Hepatocyte (in vitro differentiated cells): ENCODE measurements at regions not wholly inside any gene's neighbourhood (a gene's known extent, or its start where the extent isn't known, plus 50 kb on each side); places are given as distances from the start of the nearest gene placed in this dataset.

Experiments
- DNase-seq: peaks from one replicate; pipeline ENCODE4 v3.0.0-alpha.2; 2016; ENCODE audit warnings: low spot score
- H2AFZ ChIP-seq: fragments of 200-600 bp; sonication (generic); 2 replicates; pipeline ENCODE4 v1.6.0; 2016; ENCODE audit warnings: antibody characterized with exemption, mild to moderate bottlenecking
- H3K27ac ChIP-seq: fragments of 200-600 bp; sonication (generic); 2 replicates; pipeline ENCODE4 v1.5.1; 2016; ENCODE audit warnings: mild to moderate bottlenecking
- H3K27me3 ChIP-seq: fragments of 200-600 bp; sonication (generic); 2 replicates; pipeline ENCODE4 v1.6.1; 2016
- H3K36me3 ChIP-seq: fragments of 200-600 bp; sonication (generic); replicated peaks from 2 replicates; pipeline ENCODE4 v1.5.1; 2016; ENCODE audit warnings: low read depth; ENCODE audit not compliant: insufficient read depth
- H3K4me1 ChIP-seq: fragments of 200-600 bp; sonication (generic); 2 replicates; pipeline ENCODE4 v1.5.1; 2016; ENCODE audit warnings: mild to moderate bottlenecking, moderate library complexity; ENCODE audit not compliant: insufficient read depth
- H3K4me2 ChIP-seq: fragments of 200-600 bp; sonication (generic); 2 replicates; pipeline ENCODE4 v1.6.0; 2016
- H3K4me3 ChIP-seq: fragments of 200-600 bp; sonication (generic); 2 replicates; pipeline ENCODE4 v1.5.1; 2016; ENCODE audit warnings: mild to moderate bottlenecking
- H3K79me2 ChIP-seq: fragments of 200-600 bp; sonication (generic); 2 replicates; pipeline ENCODE4 v1.6.0; 2017; ENCODE audit warnings: mild to moderate bottlenecking
- H3K9me2 ChIP-seq: fragments of 200-600 bp; sonication (generic); replicated peaks from 2 replicates; pipeline ENCODE4 v1.6.0; 2017; ENCODE audit warnings: mild to moderate bottlenecking; ENCODE audit not compliant: insufficient read depth
- H3K9me3 ChIP-seq: fragments of 200-600 bp; sonication (generic); 2 replicates; pipeline ENCODE4 v1.5.1; 2016; ENCODE audit warnings: low read depth, mild to moderate bottlenecking
- H4K20me1 ChIP-seq: fragments of 200-600 bp; sonication (generic); 2 replicates; pipeline ENCODE4 v1.6.0; 2016; ENCODE audit warnings: mild to moderate bottlenecking; ENCODE audit not compliant: insufficient read depth, poor library complexity, severe bottlenecking
- CTCF ChIP-seq: fragments of 200-600 bp; sonication (generic); IDR thresholded peaks from 2 replicates; pipeline ENCODE4 v1.5.1; 2016; ENCODE audit warnings: antibody characterized with exemption, mild to moderate bottlenecking; ENCODE audit not compliant: poor library complexity
- EZH2 ChIP-seq: fragments of 200-600 bp; sonication (generic); IDR thresholded peaks from 2 replicates; pipeline ENCODE4 v1.6.1; 2016; ENCODE audit warnings: antibody characterized with exemption, mild to moderate bottlenecking, borderline replicate concordance
- EZH2phosphoT487 ChIP-seq: fragments of 200-600 bp; sonication (generic); IDR thresholded peaks from one replicate; pipeline ENCODE4 v1.6.1; 2018; ENCODE audit warnings: antibody characterized with exemption, mild to moderate bottlenecking, low read depth, moderate library complexity; ENCODE audit not compliant: unreplicated experiment, severe bottlenecking
- WGBS: methylation state at CpG from one replicate; pipeline ENCODE4 v1.1.6; 2016; ENCODE audit warnings: low lambda C conversion rate; ENCODE audit errors: missing lambda C conversion rate; 5-methylcytosine and 5-hydroxymethylcytosine counted together

GRCh38 chr6:147716434-147716833 is 207.9 kb downstream of the SAMD5 start:
- H3K4me1 ChIP-seq = no peaks in the 10 kb centered on the region
- no peak overlapping the region for H3K4me2 ChIP-seq
- no peaks in the 10 kb centered on the region for H4K20me1 ChIP-seq
- no peaks in the 10 kb centered on the region for H3K36me3 ChIP-seq
- H3K27me3 ChIP-seq = no peaks in the 10 kb centered on the region
- no peak overlapping the region for H3K4me3 ChIP-seq
- no peak for DNase-seq
- no peaks in the 10 kb centered on the region for H3K9me3 ChIP-seq
- no peaks in the 10 kb centered on the region for H3K79me2 ChIP-seq
- no peaks in the 10 kb centered on the region for H3K9me2 ChIP-seq
- H3K27ac ChIP-seq = no peak overlapping the region
- no peak overlapping the region for H2AFZ ChIP-seq
- no peak for TF ChIP-seq CTCF
- no peak for TF ChIP-seq EZH2
- WGBS = 93% methylated on average over 4 of the region's 4 CpGs

- Histone ChIP-seq H3K27me3 (no peaks in the 10 kb centered on the region), H2AFZ (no peak overlapping the region), H3K4me3 (no peak overlapping the region), H4K20me1 (no peaks in the 10 kb centered on the region), H3K9me3 (no peaks in the 10 kb centered on the region), H3K9me2 (no peaks in the 10 kb centered on the region), H3K27ac (no peak overlapping the region), H3K79me2 (no peaks in the 10 kb centered on the region), H3K4me1 (no peaks in the 10 kb centered on the region), H3K4me2 (no peak overlapping the region), H3K36me3 (no peaks in the 10 kb centered on the region)
- 88% methylated on average over 5 of the region's 5 CpGs for WGBS
- TF ChIP-seq CTCF = no peak
- no peak for TF ChIP-seq EZH2phosphoT487
- TF ChIP-seq EZH2 = no peak
- DNase-seq = no peak
Measured at GRCh38 chr6:147717991-147718390, 209.5 kb downstream of the SAMD5 start.

GRCh38 chr6:147722158-147722557 is 213.7 kb downstream of the SAMD5 start:
- H2AFZ ChIP-seq = no peak overlapping the region
- no peak overlapping the region for H3K4me3 ChIP-seq
- no peaks in the 10 kb centered on the region for H3K9me3 ChIP-seq
- H3K79me2 ChIP-seq = no peaks in the 10 kb centered on the region
- TF ChIP-seq CTCF = no peak
- TF ChIP-seq EZH2 = no peak
- no peak for TF ChIP-seq EZH2phosphoT487
- H3K9me2 ChIP-seq = no peaks in the 10 kb centered on the region
- H4K20me1 ChIP-seq = no peaks in the 10 kb centered on the region
- no peaks in the 10 kb centered on the region for H3K27me3 ChIP-seq
- DNase-seq = no peak
- H3K4me1 ChIP-seq = peaks cover 9% of the 10 kb centered on the region
- H3K36me3 ChIP-seq = no peaks in the 10 kb centered on the region
- H3K4me2 ChIP-seq = no peak overlapping the region
- no peak overlapping the region for H3K27ac ChIP-seq
- WGBS = 93% methylated on average over 4 of the region's 4 CpGs

- no peak overlapping the region for H2AFZ ChIP-seq
- H3K4me3 ChIP-seq = no peak overlapping the region
- no peaks in the 10 kb centered on the region for H3K9me2 ChIP-seq
- whole genome bisulfite sequencing = 75% methylated on average over 2 of the region's 2 CpGs
- no peak overlapping the region for H3K27ac ChIP-seq
- H3K9me3 ChIP-seq = no peaks in the 10 kb centered on the region
- no peaks in the 10 kb centered on the region for H3K27me3 ChIP-seq
- peaks cover 9% of the 10 kb centered on the region for H3K4me1 ChIP-seq
- H3K4me2 ChIP-seq = no peak overlapping the region
- H3K79me2 ChIP-seq = no peaks in the 10 kb centered on the region
- H3K36me3 ChIP-seq = no peaks in the 10 kb centered on the region
- no peak for DNase-seq
- TF ChIP-seq EZH2 = no peak
- no peak for TF ChIP-seq CTCF
- TF ChIP-seq EZH2phosphoT487 = no peak
- H4K20me1 ChIP-seq = no peaks in the 10 kb centered on the region
Measured at GRCh38 chr6:147724454-147724853, 216.0 kb downstream of the SAMD5 start.
